ENCODE measurements at regions not wholly inside any gene's neighbourhood (a gene's known extent, or its start where the extent isn't known, plus 50 kb on each side); places are given as distances from the start of the nearest gene placed in this dataset.

DNA sequence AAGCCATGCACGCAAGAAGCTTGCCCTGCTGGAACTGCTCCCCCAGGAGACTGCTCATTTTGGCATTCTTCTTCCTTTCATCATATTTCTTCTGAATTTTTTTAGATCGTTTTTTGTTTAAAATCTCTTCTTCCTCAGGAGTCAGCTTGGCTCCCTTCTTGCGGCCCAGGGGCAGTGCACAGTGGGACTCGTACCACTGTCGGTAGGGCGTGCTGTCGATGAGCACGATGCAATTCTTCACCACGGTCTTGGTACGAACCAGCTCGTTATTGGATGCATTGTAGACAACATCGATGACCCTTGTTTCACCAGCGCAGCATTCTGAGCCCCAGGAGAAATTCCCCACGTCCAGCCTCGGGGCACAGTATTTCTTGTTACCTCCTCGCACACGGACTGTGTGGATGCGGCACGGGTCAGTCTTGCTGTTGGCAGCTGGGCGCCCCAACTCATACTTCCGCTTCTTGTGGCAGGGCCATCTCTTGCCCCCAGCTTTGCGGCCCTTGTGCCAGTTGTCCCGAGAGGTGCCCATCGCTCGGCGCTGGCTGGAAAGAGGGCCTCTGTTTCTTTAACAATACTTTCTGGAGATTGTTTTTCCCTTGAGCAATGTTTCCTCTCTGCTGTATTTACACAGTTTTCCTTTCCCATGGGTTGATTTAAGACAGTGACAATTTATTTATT, 452.4 kb downstream of the TMEM121 start:
- TF ChIP-seq CTCF (IDR thresholded peaks at IDR 0.05) (no peak), POLR2A (IDR thresholded peaks at IDR 0.05) (no peak)
